Endothelial cell of umbilical vein (primary cell): ENCODE measurements at regions not wholly inside any gene's neighbourhood (a gene's known extent, or its start where the extent isn't known, plus 50 kb on each side); places are given as distances from the start of the nearest gene placed in this dataset.

ENCODE experiments used
- CTCF ChIP-seq, 2 donors: IDR thresholded peaks; 1 replicate in 1 of 2; 2 replicates in 1 of 2; pipeline ENCODE4 v1.5.1; 2011; ENCODE audit warnings: low read length in 2 of 2, mild to moderate bottlenecking in 2 of 2, moderate library complexity in 2 of 2, control low read depth in 1 of 2, inconsistent platforms in 1 of 2, low read depth in 1 of 2; ENCODE audit not compliant: insufficient read depth in 1 of 2; ENCODE audit errors: extremely low read depth in 1 of 2
- EZH2 ChIP-seq: IDR thresholded peaks from 2 replicates; pipeline ENCODE4 v1.6.1; 2012; ENCODE audit warnings: borderline replicate concordance, low read depth, mild to moderate bottlenecking, moderate library complexity, low read length, inconsistent platforms; ENCODE audit not compliant: severe bottlenecking
- GATA2 ChIP-seq: IDR thresholded peaks from 2 replicates; pipeline ENCODE4 v1.7.0; 2011; ENCODE audit warnings: low read depth, mild to moderate bottlenecking, moderate library complexity, mixed read lengths, low read length; ENCODE audit not compliant: insufficient read length, insufficient read depth
- JUN ChIP-seq: IDR thresholded peaks from 2 replicates; pipeline ENCODE4 v1.6.1; 2011; ENCODE audit warnings: borderline replicate concordance, low read depth; ENCODE audit not compliant: insufficient read length, insufficient read depth
- POLR2A ChIP-seq: IDR thresholded peaks from 2 replicates; pipeline ENCODE4 v1.6.1; 2012; ENCODE audit warnings: low read depth, mild to moderate bottlenecking, control low read depth, low read length
- POLR2AphosphoS5 ChIP-seq: IDR thresholded peaks from 2 replicates; pipeline ENCODE4 v1.6.1; 2012; ENCODE audit warnings: low read depth, mild to moderate bottlenecking, control low read depth, low read length, moderate library complexity; ENCODE audit not compliant: insufficient read depth
- TF ChIP-seq, protein P1 (sequence below): IDR thresholded peaks from 2 replicates; pipeline ENCODE4 v1.6.1; 2011; ENCODE audit not compliant: insufficient read depth, insufficient read length

DNA sequence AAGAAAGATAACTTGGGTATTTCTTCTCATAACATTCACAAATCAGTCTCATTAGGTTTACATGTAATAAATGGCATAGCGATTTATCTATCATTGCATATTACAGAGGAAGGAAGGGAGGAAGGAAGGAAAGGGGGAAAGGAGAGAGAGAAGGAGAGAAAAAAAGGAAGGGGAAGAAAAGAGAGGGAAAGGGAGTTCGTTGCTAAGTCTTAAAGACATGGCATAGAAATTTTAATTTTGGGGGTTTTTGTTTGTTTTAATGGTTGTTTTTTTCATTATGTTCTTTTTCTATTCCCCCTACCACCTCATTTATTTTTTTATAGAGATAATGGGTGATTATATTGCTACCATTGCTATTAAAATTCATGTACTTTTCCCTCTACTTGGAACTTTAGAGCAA is 604.3 kb downstream of the IPMK start:
- TF ChIP-seq POLR2AphosphoS5 (no peak), CTCF (IDR thresholded peaks at IDR 0.05; ENCODE audit: extremely low read depth in 1 of 2, insufficient read depth in 1 of 2, low read depth in 1 of 2, low read length in 2 of 2) (no peak), POLR2A (no peak), GATA2 (no peak), JUN (no peak), EZH2 (no peak)
- TF ChIP-seq, protein P1, sequence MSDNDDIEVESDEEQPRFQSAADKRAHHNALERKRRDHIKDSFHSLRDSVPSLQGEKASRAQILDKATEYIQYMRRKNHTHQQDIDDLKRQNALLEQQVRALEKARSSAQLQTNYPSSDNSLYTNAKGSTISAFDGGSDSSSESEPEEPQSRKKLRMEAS = no peak
